Mucosa of gallbladder (tissue), 1 donor: ENCODE measurements at regions not wholly inside any gene's neighbourhood (a gene's known extent, or its start where the extent isn't known, plus 50 kb on each side); places are given as distances from the start of the nearest gene placed in this dataset.

Experiments used
- DNase-seq: peaks from one replicate; pipeline ENCODE4 v3.0.0-alpha.2; 2020; ENCODE audit warnings: low spot score
- donor health status: DM: no; HTN: no; CAD: no.

DNA sequence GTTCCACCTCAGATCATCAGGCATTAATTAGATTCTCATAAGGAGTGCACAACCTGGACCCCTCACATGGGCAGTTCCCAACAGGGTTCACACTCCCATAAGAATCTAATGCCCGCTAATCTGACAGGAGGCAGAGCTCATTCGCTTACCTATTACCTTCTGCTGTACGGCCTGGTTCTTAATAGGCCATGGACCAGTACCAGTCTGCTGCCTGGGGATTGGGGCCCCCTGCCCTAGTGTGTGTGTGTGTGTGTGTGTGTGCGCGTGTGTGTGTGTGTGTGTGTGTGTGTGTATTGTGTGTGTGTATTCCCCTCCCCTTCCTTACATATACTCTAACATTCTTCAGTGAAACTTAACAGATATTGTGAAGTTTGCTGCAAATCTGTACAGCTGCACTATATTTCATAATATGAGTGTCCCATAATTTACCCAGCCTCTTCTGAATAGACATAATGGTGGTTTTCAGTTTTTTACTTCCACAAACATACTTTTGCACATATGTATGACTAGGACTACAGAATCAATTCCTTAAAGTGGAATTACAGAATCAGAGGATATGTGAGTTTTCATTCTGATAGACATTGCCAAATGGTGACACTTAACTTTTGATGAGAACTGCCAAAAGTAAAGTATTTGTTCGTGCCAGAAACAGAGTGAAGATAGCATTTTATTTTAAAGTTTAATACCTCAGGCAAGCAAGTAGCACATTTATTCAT lies 205.2 kb upstream of the EEA1 start:
- DNase-seq: no peak

DNA sequence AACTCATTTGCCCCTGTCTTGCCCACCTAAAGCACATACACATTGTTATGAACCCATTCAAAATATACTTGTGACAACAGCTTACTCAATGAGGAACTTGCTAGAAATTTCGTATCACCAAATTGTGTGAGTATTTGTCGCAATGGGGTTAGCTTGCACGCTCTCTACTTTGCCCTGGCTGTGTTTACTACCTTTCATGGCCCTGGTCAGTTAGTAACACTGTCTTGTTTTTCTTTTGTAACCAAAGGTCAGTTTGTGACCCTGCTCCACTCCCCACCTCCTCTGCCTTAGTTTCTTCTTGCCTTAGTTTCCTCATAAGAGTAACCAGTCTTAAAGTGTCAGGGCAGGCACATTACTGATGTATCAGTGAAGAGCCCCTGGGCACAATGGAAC lies 205.8 kb upstream of the EEA1 start:
- no peak for DNase-seq

DNA sequence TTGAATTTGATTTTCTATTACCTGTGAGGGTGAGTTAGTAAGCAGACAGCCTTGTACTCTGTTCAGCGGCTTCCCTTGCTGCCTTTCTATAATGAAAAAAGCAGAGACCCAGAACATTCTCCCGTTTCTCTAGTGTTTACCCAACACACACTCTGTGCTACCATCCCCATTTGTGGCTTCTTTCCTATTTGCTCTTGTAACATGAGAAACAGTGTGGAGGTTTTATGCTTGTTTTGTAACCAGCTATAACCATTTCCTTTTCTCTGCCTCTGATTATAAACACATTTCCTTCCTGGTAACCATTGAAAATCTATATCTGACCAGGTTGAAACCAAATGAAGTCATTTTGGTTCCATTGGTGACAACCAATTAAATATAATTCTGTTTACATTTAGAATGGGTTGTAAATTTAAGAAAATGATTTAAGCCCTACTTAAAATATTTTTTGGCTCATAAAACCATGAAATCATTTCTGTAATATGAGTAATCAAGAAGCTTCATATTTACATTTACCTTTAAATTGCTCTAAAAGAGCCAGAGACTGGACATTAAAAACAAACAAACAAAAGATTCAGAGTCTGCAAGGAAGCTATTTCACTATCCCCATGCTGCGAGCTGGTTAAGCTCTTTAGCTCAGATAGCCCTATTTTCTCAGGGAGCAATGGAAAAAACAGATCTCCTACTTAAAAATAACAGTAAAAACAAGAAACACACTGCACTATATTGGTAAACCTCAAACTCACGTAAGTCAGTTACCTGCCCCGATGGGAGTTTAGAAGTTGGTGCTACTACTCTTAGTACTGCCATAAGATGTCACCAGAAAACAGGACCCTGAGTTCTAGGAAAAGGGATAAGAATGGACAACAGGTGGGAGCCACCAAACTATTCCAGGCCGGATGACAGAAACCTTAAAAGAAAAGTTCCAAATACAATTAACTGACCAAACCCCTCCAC lies 206.5 kb upstream of the EEA1 start:
- no peak for DNase-seq

DNA sequence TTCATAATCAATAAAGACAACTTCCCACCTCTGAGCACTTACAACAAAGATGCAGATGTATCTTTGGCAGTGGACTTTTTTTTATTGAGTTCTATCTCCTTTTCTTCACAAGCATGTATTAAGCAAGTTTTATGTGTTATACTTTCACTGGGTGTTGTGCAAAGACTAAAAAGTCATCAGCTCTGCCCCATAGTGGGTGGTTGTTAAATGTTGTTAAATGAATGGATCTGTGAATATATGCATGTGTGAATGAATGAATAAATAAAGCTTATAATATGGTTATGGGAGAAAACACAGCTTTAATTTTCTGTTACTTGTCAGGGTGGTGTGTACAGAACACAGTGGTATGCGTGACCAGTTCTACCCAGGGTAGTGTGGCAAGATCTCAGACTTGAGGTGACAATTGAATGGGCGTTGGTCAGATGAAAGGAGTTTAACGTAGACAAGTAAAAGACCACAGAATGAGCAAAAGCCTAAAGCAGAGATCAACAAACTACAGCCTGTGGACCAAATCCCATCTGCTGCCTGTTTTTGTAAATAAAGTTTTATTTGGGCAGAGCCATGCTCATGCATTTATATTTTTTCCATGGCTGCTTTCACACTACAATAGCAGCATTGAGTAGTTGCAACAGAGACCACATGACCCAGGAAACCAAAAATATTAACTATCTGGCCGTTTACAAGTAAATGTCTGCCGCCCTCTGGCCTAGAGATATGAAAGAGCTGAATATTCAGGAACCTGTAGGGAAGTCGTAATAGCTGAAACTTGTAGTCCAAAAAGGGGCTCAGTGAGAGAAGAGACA lies 207.4 kb upstream of the EEA1 start:
- no peak for DNase-seq

DNA sequence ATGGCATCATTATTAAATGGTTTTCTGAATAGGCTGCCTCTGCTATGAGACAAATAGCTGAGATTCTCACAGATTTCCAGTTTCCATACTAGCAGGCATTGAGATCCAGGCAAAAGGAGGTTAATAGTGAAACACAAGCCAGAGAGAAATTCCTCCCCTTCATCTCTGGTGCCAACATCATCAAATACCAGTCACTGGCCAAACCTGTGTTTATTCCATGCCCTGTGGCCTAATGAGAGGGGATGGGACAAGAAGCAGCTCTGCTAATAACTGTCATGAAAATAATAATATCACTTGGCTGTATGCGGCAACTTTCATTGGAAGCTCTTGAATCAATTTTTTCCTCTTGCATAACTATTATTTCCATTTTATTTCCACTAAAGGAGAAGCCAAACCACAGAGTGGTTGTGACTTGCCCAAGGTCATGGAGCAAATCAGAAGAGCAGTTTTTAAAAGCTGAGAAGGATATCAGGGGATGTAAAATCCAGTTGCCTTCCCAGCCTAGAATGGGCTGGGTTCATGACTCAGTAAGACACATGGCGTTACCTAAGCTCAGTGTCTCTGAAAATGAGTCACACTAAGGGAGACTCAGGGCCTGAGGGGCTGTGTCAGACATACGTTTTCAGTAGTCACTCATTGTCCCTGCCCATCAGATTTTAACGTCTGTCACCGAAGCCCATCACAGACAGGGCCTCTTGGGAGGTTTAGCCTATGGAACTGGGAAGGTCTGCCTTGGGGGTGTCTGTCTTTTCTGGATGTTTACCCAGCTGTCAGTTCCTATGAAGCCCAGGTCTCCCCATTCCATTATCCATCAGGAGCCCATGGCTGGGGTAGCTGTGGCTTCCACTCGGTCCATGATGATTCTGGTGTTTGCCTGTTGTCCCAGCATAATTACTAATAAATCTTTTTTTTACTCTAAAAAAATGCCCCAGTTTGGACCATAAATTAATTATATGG lies 208.8 kb upstream of the EEA1 start:
- DNase-seq: no peak

DNA sequence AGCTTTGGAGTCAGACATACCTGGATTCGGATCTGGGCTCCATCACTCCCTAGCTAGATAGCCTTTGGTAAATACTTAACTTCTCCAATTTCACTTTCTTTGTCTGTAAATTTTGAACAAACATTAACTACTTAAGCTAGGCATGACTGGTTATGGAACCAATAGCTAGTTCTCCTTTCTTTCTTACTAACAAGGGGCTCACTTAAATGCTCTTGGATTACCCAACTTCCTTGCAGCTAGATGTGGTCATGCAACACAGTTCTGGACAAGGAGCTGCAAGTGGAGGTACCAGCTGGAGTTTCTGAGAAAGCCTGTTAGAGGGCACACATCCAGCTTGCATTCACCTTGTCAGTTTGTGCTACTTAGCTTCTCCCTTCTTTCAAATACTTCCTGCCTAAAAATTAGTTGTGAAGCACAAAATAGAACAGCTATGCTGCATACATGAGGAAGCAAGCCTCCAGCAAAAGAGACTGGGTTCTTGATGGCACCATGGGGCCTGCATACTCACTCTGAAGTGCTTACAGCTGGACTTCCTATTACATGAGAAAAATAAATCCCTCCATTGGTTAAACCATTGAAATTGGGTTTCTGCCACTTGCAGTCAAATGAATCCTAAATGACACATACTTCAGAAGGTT lies 210.1 kb upstream of the EEA1 start:
- no peak for DNase-seq

DNA sequence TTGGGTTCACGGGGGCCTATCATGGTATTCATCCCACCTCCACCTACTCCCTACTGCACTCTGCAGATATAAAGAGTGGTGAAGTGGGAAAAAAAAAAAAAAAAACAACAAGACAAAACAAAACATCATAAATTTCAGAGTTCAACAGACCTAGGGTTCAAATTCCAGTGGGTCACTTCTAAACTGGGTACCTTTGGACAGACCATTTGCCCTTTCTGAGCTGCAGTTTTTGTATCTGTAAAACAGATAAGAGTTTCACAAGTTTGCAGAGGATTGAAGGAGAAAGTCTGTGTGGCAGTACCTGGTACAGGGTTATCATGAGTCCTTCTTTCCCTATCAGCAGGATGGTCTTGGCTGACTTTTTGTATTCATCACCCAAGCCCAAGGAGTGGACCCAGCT lies 211.2 kb upstream of the EEA1 start:
- DNase-seq: no peak

DNA sequence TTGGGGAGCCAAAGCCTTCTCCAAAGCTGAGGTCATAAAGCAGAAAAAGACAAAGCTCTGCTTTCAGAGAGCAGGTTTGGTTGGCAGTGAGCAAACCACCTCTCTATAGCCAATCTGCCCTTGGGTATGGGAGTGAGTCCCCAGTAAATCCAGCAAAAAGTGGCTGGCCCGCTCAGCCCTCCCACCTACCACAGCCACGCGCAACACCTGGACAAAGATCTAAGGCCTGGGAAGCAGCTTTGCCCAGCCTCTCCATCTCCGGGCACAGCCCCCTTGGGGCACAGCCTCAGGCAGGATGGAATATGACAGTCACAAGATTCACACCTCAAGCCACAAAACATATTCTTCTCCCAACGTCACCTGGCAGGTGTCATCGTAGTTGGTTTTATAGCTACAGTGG lies 211.7 kb upstream of the EEA1 start:
- DNase-seq: no peak

DNA sequence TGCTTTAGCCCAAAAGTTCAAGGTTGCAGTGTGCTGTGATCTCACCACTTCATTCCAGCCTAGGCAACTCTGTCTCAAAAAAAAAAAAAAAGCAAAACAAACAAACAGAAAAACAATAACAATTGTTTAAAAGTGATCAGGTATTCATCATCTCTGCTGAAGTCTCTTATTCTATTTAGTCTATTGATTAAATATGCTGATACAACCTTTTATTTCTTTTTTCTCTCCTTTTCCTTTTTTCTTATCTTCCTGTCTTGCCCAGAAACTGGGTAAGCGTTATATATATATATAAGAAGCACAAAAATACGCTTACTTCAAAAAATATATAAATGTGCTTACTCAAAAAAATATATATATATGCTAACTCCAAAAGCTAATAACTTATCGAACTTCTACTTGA lies 213.8 kb upstream of the EEA1 start:
- DNase-seq: no peak

DNA sequence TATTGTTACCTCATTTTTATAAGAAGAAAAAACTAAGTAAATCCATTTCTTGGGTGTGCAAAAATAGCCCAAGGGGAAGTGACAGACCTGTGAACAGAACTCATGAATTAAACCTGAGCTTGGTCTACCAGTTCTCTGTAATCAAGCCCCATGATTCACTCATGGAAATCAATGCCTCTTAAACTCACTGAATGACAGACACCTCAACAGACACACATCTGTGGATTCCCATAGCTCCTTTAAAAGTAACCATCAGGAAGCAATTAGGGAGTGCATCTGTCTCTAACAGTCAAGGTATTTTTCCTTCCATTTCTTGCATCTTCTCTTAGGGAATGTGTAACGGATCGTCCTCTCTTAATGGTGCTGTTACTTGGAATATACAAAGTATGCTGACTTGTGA lies 215.0 kb upstream of the EEA1 start:
- DNase-seq: no peak

DNA sequence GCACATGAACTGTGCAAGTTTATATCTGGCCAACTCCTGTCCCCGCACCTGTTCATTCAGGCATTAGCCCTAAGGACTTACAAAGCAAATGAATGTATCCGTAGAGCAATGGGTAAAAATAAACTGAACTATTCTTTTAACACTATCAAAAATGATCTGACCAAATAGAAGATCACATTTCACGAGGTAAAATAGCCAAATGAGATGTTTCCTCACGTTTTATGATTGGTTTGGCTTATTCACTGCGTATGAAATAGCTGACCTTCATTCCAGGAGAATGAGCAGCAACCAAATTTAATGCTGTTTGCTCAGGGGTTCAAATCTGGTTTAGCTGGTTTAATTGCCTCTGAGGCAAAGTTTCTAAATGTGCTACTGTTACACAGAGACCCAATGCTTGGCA lies 216.0 kb upstream of the EEA1 start:
- DNase-seq: no peak

DNA sequence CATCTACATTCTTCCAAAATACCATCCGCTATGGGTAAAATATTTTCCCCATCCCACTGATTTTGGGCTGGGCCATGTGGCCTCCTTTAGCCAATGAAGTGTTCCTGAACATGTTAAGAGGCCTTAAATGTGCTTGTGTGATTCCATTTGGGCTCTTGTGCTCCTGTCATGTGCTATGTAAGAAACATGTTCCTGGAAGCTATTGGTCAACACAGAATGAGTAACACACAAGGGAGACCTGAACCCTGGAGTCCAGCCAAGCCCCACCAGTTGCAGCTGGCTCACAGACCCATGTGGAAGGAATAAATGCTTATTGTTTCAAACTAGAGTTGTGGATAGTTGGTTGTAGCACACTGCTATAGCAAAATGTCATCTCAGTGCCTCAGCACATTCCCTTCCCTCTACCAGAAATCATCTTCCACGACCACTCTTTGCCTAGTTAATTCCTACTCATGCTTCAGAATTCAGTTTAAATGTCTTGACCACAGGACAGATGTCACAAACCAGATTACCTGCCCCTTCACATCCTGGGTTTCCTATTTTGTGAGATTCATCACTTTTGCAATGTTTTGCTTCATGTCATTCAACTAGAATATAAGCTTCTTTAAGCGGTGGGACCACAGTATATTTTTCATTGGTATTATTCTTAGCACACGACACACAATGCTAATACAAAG lies 217.3 kb upstream of the EEA1 start:
- DNase-seq: no peak

DNA sequence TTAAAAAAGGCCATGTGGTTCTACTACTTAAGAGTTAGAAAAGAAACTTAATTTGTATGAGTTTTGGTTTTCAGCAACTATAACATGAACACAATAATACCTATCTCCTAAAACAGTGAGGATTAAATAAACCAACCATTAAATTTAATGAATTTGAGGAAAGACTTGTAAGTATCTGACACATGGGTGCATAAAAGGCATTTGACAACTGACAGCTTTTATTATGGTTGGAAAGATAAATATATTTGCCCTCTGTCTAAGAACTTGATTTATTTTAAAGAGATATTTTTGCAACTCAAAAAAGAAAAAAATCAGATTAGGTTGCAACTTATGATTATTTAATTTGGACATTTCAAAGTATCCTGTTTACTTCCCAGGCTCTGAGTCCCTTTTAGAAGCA lies 217.9 kb upstream of the EEA1 start:
- DNase-seq: no peak

DNA sequence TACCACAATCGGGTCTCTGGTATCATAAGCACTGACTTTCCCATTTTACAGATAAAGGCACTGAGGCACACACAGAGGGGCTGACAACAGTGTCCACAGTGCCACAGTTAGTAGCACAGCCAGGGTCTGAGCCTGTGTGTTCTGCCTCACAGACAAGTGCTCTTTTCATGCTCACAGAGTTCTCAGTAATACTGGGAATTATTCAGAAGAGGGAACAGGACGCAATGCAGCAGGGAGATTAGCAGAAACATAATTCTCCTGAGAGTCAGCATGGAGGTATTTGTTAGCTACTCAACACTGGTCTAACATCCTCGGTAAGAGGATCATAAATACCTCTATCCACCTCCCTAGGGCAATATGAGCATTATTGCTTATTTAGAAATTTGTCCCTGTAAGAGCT lies 219.3 kb upstream of the EEA1 start:
- no peak for DNase-seq

DNA sequence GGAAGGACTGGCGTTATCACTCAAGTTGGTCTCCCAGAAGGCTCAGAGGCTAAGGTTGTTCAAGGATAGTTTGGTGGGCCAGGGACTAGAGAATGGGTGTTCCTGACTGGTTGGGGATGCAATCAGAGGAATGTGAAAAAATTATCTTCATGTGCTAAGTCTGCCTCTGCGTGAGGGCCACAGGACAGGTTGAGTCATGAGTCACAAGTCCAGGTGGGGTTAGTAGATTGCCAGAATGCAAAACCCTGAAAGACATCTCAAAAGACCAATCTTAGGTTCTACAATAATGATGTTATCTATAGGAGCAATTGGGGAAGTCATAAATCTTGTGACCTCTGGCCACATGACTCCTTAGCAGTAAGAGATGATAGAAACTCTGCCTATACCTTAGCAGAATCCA lies 220.1 kb upstream of the EEA1 start:
- DNase-seq: no peak

DNA sequence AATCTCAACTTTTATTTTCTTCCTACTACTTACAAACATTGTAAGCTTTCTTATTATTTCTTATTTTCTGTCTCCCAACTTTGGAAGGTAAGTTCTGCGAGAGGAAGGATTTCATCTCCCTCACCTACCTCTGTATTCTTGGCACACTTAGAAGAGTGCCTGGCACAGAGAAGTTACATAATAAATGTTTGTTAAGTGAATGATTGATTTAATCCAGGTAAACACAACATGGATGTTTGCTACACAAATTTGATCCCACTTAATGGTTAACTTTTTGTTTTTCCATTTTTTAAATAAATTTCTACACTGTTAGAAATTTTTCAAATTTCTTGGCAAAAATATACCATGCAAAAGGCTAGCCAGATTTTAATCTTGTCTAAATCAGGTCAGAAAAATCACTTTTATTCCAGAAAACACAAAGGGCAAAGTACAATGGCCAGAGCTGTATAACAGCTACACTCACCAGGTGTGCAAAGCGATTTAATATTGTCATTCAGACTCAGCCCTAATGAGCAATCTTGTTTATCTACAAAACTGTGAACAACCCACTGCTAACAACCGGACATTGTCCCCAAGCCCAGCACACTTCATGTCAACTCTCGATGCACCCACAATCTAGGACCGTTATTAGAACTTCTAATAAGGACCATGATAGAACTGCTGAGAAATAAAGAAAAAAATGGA lies 222.1 kb upstream of the EEA1 start:
- no peak for DNase-seq

DNA sequence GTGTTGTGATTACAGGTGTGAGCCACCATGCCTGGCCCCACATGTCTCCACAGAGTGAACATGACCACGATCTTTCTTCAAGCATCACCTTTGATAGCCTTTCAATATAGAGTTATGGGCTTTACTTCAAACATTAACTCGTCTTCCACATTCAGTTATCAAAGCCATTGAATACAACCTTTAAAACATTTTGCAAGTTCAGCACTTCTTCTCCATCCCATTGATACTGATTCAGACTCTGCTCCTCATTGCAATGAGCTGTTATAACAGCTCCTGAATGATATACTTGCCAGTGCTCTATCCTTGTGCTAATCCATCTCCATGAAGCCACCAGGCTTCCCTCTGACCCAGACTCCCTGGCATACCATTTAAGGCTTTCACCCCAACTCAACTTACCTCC lies 223.5 kb upstream of the EEA1 start:
- no peak for DNase-seq

DNA sequence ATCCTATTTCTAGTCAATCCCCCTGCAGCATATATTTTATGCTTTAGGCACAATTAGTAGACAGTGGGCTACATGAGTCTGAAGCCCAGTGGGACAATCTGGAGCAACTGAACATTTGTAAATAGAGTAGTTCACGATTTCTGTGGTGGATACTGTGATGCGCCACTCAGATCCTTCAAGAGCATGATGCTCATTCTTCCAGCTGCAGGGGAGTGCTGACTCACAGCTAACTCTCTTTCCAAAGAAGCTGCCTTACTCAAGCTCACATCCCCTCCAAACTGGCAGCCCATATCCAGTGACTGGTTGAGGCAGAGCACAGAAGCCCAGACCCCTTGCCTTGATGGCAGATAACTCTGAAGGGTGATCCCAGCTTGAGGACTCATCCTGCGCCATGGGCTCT lies 224.2 kb upstream of the EEA1 start:
- DNase-seq: no peak

DNA sequence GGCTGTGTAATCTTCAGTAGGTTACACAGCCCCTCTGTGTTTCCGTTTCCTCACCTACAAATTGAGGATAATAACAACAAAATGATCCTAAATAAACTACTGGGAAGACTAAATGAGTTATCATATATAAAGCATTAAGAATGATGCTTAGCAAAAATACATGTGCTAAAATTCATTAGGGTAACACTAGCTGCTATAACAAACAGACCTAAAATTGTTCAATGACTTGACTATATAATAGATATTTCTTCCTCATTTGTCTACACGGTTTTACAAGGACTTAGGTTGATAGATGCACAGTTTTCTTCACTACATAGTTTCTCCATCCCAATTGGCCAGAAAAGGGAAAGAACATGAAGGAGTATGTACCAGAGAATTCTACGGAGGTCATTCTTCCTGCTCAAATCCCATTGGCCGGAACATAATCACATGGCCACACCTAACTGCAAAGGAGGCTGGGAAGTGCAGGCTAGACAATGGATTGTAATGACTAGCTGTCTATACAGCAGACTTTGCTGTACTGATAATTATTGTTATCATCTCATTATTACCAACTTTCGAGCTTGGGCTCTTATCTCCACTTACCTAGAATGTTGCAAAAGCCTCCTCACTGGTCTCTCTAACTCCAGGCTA lies 223.5 kb upstream of the NUDT4 start:
- DNase-seq: no peak
